NCI-H1048 (cell line): ENCODE measurements at regions not wholly inside any gene's neighbourhood (a gene's known extent, or its start where the extent isn't known, plus 50 kb on each side); places are given as distances from the start of the nearest gene placed in this dataset.

Source experiments
- DNase-seq: peaks from one replicate; lab custom pipeline; 2025; lab: John Stamatoyannopoulos, UW

GRCh38 chr4:65126200-65126599, 544.1 kb downstream of the EPHA5 start:
- DNase-seq: no peak

- no peak for DNase-seq
Observed at GRCh38 chr4:65120287-65120686, 550.0 kb downstream of the EPHA5 start.

DNA sequence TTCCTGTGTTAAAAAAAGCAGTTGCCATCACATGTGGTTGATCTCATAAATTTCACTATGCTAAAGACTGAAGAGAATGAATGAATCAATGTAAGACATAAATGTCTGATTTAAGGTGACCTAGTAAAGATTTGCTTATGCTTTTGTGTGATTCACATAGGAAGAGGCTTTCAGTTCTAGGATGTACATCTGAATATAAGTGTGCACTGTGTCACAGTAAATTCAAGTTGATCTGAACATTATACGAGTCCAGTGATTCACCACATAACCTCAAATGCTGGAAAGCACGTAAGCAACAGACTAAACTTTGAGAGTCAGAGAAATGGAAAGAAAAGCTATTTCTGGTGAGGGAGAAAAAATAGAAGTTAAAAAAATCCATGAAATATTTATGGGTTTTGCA, 567.9 kb downstream of the EPHA5 start:
- no peak for DNase-seq

- DNase-seq: no peak
Observed at GRCh38 chr4:65096630-65097029, 573.7 kb downstream of the EPHA5 start.

GRCh38 chr4:65089666-65090065, 580.6 kb downstream of the EPHA5 start:
- DNase-seq: no peak

DNA sequence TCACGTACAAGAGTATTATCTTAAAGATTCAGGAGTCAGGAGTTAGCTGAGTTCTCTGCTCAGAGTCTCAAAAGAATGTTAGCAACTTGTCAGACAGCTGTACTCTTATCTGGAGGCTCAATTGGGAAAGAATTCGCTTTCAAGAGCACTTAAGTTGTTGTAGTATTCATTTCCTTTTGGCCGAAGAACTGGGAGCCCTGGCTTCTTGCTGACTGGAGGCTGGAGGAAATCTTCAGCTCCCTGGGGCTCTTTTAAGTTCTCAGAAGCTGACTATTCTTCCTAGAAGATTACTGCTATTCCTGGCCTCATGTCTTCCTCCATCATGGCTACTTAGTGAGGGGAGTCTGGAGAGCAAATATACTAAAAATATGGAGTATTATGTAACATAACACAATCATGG, 587.2 kb downstream of the EPHA5 start:
- DNase-seq: no peak

- DNase-seq: no peak
Observed at GRCh38 chr4:65071564-65071963, 598.7 kb downstream of the EPHA5 start.

DNA sequence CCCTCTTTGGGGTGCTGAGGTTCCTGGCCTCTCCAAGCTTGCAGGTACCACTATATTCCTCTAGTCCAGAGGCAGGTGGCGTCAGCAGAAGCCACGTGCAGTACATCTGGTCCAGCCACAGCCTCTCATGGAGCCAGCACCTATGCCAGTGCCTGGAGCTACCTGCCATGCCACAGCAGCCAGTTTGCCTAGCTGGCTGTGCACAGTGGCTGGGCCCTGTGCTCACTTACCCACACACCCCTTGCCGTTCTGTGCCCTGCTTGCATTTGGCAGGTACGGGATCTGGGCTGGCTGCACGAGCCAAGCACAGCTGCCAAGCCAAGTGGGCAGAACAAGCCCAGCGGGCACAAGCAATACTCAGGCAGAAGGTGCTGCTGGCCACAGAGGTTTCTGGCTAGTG, 601.1 kb downstream of the EPHA5 start:
- no peak for DNase-seq

DNA sequence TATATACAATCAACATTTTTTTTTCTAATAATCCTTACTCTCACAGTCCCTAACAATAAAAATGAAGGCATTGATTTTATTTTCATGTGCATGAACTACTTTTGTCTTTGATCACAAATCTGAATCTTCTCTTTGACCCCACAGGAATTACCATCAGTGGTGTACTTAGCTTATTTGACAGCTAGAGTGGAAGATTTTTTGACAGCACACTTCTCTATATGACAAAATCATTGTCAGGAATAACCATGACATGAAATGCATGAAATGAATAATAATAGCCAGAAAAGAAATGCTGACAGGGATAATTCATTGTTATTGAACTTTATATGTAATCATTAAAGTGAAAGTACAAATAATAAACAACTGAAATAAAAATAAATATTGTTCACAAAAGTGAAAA, 604.2 kb downstream of the EPHA5 start:
- no peak for DNase-seq

DNA sequence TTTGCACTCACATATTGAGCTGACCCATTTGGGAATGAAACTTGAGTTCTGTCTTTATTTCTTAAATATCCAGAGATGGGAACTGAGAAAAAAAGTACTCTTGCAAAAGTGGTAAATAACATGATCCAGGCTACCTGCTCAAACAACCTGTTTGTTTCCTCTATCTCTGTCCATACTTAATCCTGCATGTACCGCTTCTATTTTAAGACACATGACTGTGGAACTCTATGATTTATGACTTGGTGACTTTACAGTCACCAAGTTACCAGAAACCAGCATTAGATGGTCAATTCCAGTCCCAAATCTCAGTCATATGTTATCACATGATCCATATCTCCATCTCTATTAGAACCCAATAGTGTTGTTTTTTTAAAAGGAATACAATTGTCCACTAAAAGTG, 606.7 kb downstream of the EPHA5 start:
- DNase-seq: no peak

- DNase-seq: no peak
Observed at GRCh38 chr4:65050786-65051185, 619.5 kb downstream of the EPHA5 start.

- no peak for DNase-seq
Observed at GRCh38 chr4:65046192-65047133, 623.8 kb downstream of the EPHA5 start.

GRCh38 chr4:65033899-65034298, 624.6 kb upstream of the TECRL start:
- no peak for DNase-seq

DNA sequence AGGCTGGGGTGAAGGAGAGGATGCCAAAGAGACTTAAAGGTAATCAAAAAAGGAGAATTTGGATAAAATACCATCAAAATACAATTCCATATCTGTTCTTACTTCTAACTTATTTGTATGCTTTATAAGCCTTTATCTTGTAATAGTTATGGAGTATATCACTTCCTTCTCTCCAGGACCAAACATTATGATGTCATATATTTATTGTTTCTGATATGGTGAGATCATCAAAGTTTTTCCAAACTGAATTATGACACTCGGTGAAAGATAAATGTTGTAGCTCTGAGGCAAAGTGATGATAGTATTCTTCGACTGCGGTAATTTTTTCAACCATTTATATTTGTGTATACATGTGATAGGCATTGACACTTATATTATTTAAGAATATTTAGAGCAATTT, 619.3 kb upstream of the TECRL start:
- no peak for DNase-seq

GRCh38 chr4:65023883-65024670, 614.8 kb upstream of the TECRL start:
- no peak for DNase-seq

DNA sequence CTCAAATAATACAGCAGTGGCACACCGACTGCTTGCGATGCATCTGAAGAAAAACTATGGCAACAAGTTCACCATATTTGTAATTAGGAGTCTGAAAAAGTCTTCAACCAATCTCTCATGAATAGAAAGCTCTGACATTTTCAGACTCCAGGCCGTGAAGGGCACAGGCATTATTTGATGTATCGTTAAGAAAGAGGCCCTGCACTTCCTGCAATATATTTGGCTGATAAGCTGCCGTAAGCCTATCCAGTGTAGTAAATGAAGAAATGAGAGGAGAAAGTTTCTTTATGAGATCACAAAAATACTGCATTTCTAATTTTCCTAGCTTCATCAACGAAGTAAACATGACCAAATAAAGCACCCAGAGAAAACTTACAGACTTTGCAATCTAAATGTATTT, 613.8 kb upstream of the TECRL start:
- no peak for DNase-seq

DNA sequence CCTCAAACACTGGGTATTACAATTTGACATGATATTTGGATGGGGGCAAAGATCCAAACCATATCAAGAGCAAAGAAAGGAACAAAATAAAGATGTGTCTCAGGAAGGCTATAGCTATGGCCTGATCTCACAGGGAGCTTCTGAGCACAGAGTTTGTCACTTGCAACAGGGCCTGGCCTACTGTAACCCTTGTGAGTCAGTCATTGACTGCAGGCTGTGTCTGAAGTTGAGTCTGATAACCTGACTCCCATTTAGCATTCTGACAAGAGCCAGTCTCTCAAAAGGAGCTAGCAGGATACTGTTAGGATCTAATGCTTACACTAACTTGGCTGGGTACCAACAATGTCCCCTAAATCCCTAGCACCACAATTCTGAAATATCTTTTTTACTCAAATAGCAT, 612.5 kb upstream of the TECRL start:
- no peak for DNase-seq

- DNase-seq: no peak
Observed at GRCh38 chr4:65021149-65021548, 611.9 kb upstream of the TECRL start.

DNA sequence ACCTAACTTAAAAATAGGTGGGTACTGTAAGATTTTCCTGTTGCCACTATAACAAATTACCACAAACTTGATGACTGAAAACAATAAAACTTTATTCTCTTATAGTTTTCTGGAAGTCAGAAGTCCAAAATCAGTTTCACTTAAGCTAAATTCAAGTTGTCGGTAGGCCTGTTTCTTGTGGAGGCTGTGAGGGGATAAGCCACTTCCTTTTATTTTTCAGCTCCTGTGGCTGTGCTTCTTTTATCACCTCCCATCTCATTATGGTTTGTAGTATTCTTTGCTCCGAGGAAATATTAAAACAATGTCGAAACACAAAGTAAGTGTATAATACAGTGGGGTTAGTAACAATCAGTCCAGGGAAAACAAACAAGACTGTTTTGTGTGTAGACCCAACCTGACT, 610.5 kb upstream of the TECRL start:
- DNase-seq: no peak

DNA sequence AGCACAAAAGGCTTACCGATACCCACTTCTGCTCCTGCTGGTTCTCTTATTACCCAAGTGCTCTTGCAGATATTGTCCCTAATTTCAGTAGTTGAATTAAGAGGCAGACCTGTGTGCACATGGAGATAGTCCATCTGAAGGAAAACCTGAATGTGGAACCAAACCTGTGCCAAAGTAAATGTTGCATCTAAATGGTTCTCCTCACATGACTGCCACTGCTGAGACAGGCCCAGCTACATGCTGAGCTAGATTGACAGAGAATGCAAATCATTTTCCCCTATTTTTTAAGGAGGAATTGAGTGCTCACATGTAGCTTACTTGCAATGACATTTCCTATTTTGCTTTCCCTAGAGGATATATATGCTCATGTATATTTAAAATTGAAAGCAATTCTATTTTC, 609.1 kb upstream of the TECRL start:
- no peak for DNase-seq

GRCh38 chr4:65014078-65014477, 604.8 kb upstream of the TECRL start:
- no peak for DNase-seq

DNA sequence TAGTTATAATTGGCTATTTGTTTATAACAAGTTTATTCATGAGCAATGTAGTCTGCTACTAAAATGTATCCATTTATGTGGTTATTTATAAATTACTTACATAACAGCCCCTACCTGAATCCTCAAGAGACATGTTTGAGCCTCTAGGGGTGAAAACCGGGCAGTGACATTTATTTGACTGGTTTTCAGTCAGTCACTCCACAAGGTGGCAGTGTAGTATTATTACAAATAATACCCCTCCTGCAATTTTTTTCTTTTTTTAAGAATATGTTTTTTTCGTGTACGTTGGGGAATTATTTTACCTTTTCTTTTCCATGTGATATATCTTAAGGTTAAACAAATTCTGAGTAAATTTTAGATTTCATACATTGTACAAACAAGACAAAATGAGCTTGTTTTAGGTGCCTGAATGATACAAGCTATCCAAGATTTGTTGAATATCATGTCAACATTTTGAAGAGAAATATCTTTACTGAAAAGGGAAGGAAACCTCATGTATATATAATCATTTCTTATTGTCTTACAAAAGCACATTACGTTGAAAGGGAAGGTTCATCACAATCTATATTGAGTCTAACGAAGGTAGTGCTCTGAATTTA, 598.7 kb upstream of the TECRL start:
- peak; percentile 6 for DNase-seq

DNA sequence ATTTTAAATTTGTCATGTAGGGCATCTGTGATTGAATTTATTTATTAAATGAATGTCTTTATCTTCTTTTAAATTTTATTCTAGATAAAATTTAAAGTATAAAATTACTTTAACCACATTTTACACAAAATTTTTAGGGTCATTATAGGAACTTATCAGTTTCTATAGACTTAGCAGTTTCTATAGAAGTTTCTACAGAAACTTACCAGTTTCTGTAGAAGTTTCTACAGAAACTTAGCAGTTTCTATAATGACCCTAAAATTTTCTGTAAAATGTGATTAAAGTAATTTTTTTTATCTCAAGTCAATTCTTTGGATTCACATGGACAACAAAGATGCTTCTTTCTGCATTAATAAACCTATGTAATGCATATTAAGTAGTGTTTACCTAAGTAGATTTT, 565.9 kb upstream of the TECRL start:
- DNase-seq: no peak
